WTC11 (cell line): ENCODE measurements at regions not wholly inside any gene's neighbourhood (a gene's known extent, or its start where the extent isn't known, plus 50 kb on each side); places are given as distances from the start of the nearest gene placed in this dataset.
"Not testable (repeated sequence)": the region's sequence is repeated elsewhere in the genome, so short reads cannot be mapped to it uniquely, and the experiment has no call there.

Experiments
- ATAC-seq: fragments of 200-7000 bp; cut with Tn5 transposase; 2 replicates; pipeline ENCODE4 v1.10.0; 2021; ENCODE audit warnings: mild to moderate bottlenecking, moderate library complexity
- CTCF ChIA-PET: fragments of 300-600 bp; sonication (Branson Sonifier 250); formaldehyde crosslinking; loops from one replicate; lab custom pipeline; 2021; ENCODE audit warnings: antibody characterized with exemption; lab: Charles Lee
- POLR2A ChIA-PET: fragments of 350-600 bp; sonication (Branson Sonifier 250); formaldehyde crosslinking; loops from one replicate; lab custom pipeline; 2021; ENCODE audit warnings: antibody characterized with exemption; lab: Charles Lee
- DNase-seq: peaks from one replicate; pipeline ENCODE4 v3.0.0; 2021; ENCODE audit warnings: low spot score
- H3K27ac Mint-ChIP-seq: 2 replicates; pipeline ENCODE4 v1.8.0; 2021; ENCODE audit warnings: mixed read lengths
- H3K27me3 Mint-ChIP-seq: 2 replicates; pipeline ENCODE4 v1.8.0; 2021; ENCODE audit warnings: low read depth, mild to moderate bottlenecking, moderate library complexity, mixed read lengths
- H3K36me3 Mint-ChIP-seq: 2 replicates; pipeline ENCODE4 v1.8.0; 2021; ENCODE audit warnings: mixed read lengths
- H3K4me1 Mint-ChIP-seq: 2 replicates; pipeline ENCODE4 v1.8.0; 2022; ENCODE audit warnings: mixed read lengths
- H3K4me3 Mint-ChIP-seq: 2 replicates; pipeline ENCODE4 v1.8.0; 2021; ENCODE audit warnings: mild to moderate bottlenecking, moderate library complexity, mixed read lengths
- H3K9me3 Mint-ChIP-seq: 2 replicates; pipeline ENCODE4 v1.8.0; 2021; ENCODE audit warnings: mixed read lengths
- ARID4B ChIP-seq: sonication (generic); formaldehyde crosslinking; IDR thresholded peaks from 2 replicates; pipeline ENCODE4 v1.8.0; 2023; ENCODE audit warnings: missing genetic modification reagents, mild to moderate bottlenecking, borderline replicate concordance
- CREM ChIP-seq: sonication (generic); formaldehyde crosslinking; IDR thresholded peaks from 2 replicates; pipeline ENCODE4 v1.8.1; 2022; ENCODE audit warnings: mild to moderate bottlenecking, missing genetic modification reagents, moderate library complexity
- HMGA2 ChIP-seq: fragments of 250-450 bp; sonication (Bioruptor Pico); IDR thresholded peaks from 2 replicates; pipeline ENCODE4 v1.4.0; 2021; ENCODE audit warnings: mild to moderate bottlenecking, moderate library complexity
- IRF1 ChIP-seq: sonication (generic); formaldehyde crosslinking; IDR thresholded peaks from 2 replicates; pipeline ENCODE4 v1.8.0; 2023; ENCODE audit warnings: missing genetic modification reagents
- PRDM15 ChIP-seq: sonication (generic); formaldehyde crosslinking; IDR thresholded peaks from 2 replicates; pipeline ENCODE4 v1.8.0; 2022; ENCODE audit warnings: missing genetic modification reagents
- USF1 ChIP-seq: sonication (generic); formaldehyde crosslinking; IDR thresholded peaks from 2 replicates; pipeline ENCODE4 v1.8.0; 2022; ENCODE audit warnings: mild to moderate bottlenecking, missing genetic modification reagents
- ZNF317 ChIP-seq: sonication (generic); formaldehyde crosslinking; IDR thresholded peaks from 2 replicates; pipeline ENCODE4 v1.8.1; 2023; ENCODE audit warnings: low read depth, mild to moderate bottlenecking, moderate library complexity, missing genetic modification reagents, borderline replicate concordance
- ZNF532 ChIP-seq: fragments of 250-450 bp; sonication (Bioruptor Pico); IDR thresholded peaks from 2 replicates; pipeline ENCODE4 v1.9.0; 2021; ENCODE audit warnings: mild to moderate bottlenecking, borderline replicate concordance
- ZNF671 ChIP-seq: fragments of 250-450 bp; sonication (Bioruptor Pico); IDR thresholded peaks from 2 replicates; pipeline ENCODE4 v1.8.0; 2021; ENCODE audit warnings: mild to moderate bottlenecking
- ZSCAN18 ChIP-seq: fragments of 250-450 bp; sonication (Bioruptor Pico); IDR thresholded peaks from 2 replicates; pipeline ENCODE4 v2.1.2; 2022; ENCODE audit warnings: mild to moderate bottlenecking, moderate library complexity

- Mint-ChIP-seq H3K27ac (no peak overlapping the region), H3K4me3 (no peak overlapping the region), H3K27me3 (no peaks in the 10 kb centered on the region; the same call in 1 of the 2 replicates), H3K36me3 (no peaks in the 10 kb centered on the region)
- DNase-seq, result no peak
- TF ChIP-seq ZNF532 (CRISPR knock-in tag), result no peak
- no peak for TF ChIP-seq USF1 (CRISPR knock-in tag)
- TF ChIP-seq HMGA2, result no peak
- TF ChIP-seq, all 79 proteins: peak for 0
- ChIA-PET CTCF (no interaction called here), POLR2A (no interaction called here)
- Mint-ChIP-seq H3K9me3 (peaks cover 8% of the 10 kb centered on the region), H3K4me1 (no peaks in the 10 kb centered on the region)
- ATAC-seq, result no peak
Measured at GRCh38 chr5:96492459-96493047, 59.5 kb upstream of the PCSK1 start.

- Mint-ChIP-seq H3K4me1 (no peaks in the 10 kb centered on the region), H3K9me3 (peaks cover 8% of the 10 kb centered on the region), H3K27me3 (no peaks in the 10 kb centered on the region; the same call in 1 of the 2 replicates)
- CTCF ChIA-PET, result no interaction called here
- ATAC-seq, result no peak
- no peak for TF ChIP-seq IRF1 (CRISPR knock-in tag)
- no peak for TF ChIP-seq ARID4B (CRISPR knock-in tag)
- no peak for TF ChIP-seq CREM (CRISPR knock-in tag)
- no peak for TF ChIP-seq ZSCAN18 (CRISPR knock-in tag)
- no peak for TF ChIP-seq ZNF671 (CRISPR knock-in tag)
- TF ChIP-seq ZNF317 (CRISPR knock-in tag), result no peak
- no peak for TF ChIP-seq PRDM15
- TF ChIP-seq, all 79 proteins: peak for 0
- H3K4me3 Mint-ChIP-seq, result no peak overlapping the region
- POLR2A ChIA-PET, result no interaction called here
- no peak overlapping the region for H3K27ac Mint-ChIP-seq
- no peaks in the 10 kb centered on the region for H3K36me3 Mint-ChIP-seq
- no peak for DNase-seq
Measured at GRCh38 chr5:96493219-96493790, 60.3 kb upstream of the PCSK1 start.

GRCh38 chr5:96495412-96495811, 62.4 kb upstream of the PCSK1 start:
- ATAC-seq, H3K4me3 Mint-ChIP-seq, H3K9me3 Mint-ChIP-seq, H3K36me3 Mint-ChIP-seq, CTCF ChIA-PET, H3K4me1 Mint-ChIP-seq, H3K27ac Mint-ChIP-seq, POLR2A ChIA-PET, DNase-seq, H3K27me3 Mint-ChIP-seq: not testable (repeated sequence)

- CTCF ChIA-PET, H3K27me3 Mint-ChIP-seq, DNase-seq, H3K4me1 Mint-ChIP-seq, H3K9me3 Mint-ChIP-seq, H3K4me3 Mint-ChIP-seq, ATAC-seq, H3K36me3 Mint-ChIP-seq, POLR2A ChIA-PET, H3K27ac Mint-ChIP-seq: not testable (repeated sequence)
Measured at GRCh38 chr5:96497027-96497426, 64.0 kb upstream of the PCSK1 start.
